ENCODE measurements at regions not wholly inside any gene's neighbourhood (a gene's known extent, or its start where the extent isn't known, plus 50 kb on each side); places are given as distances from the start of the nearest gene placed in this dataset.

- TF ChIP-seq POLR2A (IDR thresholded peaks at IDR 0.05; ENCODE audit: low read depth), result no peak
- no peak for TF ChIP-seq CTCF (IDR thresholded peaks at IDR 0.05)
- TF ChIP-seq POLR2AphosphoS5 (IDR thresholded peaks at IDR 0.05), result no peak
- no peak for TF ChIP-seq EP300 (IDR thresholded peaks at IDR 0.05)
Measured at GRCh38 chr11:69395287-69395686, 86.2 kb upstream of the LINC01488 start.

All from esophagus muscularis mucosa (tissue), 4 donors.